ENCODE measurements at regions not wholly inside any gene's neighbourhood (a gene's known extent, or its start where the extent isn't known, plus 50 kb on each side); places are given as distances from the start of the nearest gene placed in this dataset.
"Not testable (repeated sequence)": the region's sequence is repeated elsewhere in the genome, so short reads cannot be mapped to it uniquely, and the experiment has no call there.

GRCh38 chr5:171713152-171713551 is 72.5 kb upstream of the SMIM23 start:
- DNase-seq (ENCODE audit: low read depth, low spot score) = no peak

DNA sequence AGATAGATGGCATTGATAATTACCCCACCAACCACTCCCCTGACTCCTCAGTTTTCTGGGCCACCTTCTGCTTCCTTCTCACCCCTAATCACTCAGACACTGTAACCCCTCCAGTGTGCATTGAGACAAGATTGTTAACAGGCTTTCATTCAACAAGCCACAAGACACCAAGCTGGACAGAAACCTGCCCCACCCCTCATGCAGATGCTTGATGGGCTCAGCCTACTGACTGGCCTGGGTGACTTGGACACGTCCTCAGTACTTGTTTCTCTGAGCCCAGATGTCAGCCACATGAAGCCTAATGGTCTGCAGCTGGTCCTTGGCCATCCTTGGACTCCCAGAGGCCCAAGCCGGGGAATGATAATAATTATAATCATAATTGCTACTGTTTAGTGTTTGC is 71.4 kb upstream of the SMIM23 start:
- DNase-seq (ENCODE audit: low read depth, low spot score) = no peak

GRCh38 chr5:171714851-171715250 is 70.8 kb upstream of the SMIM23 start:
- DNase-seq (ENCODE audit: low read depth, low spot score) = no peak

DNA sequence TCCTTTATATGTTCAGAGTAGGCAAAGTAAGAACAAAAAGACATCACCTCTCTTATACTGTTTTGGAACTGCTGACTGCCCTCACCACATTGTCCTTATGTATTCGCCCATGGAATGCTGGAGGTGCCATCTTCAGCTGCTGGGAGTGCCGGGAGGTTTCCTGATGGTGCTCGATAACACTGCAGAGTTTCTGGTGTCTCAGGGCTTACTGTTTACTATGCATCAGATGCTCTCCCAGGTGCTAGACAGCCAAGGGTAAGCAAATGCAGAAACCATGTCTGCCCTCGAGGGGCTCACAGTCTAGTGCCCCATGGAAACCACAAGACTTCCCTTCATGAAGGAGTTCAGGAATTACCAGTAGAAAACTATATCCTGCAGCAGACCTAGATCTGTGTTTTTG is 70.1 kb upstream of the SMIM23 start:
- DNase-seq (ENCODE audit: low read depth, low spot score) = no peak

DNA sequence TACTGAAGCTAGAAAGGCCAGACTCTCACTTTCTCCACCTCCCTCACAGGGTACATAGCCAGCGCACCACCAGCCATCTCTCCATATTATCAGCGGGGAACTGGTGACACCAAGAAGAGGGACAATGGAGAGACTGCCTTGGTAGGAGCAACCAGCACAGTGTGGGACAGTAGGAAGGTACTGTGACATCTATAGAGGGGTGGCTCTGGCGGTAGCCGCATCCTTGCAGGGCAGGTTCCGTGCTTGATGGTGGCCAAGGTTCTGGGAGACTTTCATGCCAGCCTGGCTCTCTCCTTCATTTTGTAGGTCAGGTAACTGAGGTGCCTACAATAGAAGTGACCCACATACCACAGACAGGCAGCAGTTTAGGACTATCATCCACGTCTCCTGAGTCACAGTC is 65.5 kb upstream of the SMIM23 start:
- no peak for DNase-seq (ENCODE audit: low read depth, low spot score)

DNA sequence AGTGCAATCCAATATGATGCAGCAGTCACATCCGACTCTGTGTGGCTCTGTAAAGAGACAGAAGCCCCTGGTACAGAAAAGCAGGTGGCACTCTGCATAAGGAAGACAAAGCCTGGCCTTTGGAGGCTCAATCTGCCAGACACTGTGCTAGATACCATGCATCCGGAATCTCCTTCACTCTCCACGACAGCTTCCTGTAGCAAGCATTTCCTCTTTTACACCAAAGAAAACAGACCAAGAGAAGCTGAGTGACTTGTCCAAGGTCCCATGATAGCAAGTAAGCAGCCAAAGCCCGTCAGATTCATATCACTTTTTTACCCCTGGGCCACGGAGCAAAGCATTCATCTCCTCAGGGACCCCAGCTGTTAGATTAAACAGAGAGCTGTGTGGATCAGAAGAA is 64.2 kb upstream of the SMIM23 start:
- DNase-seq (ENCODE audit: low read depth, low spot score) = no peak

GRCh38 chr5:171724468-171725204 is 61.0 kb upstream of the SMIM23 start:
- no peak for DNase-seq (ENCODE audit: low read depth, low spot score)

DNA sequence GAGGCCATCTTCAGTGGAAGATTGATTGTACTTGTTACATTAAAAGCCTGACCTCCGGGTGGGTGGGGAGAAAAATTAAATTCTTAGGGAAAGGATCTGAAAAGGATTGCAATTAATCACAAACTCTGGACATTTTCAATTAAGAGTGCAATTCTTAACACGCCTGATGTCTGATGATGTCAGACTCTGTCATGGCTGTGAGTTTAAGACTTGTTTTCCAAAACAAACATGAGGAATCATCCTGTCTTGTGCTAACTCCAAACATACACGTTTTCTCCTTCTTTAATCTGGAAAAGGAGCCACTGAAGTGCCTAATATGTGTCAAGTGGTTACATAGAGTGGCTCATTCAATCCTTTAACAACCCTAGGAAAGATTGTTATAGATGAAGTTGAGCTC is 60.4 kb upstream of the SMIM23 start:
- DNase-seq (ENCODE audit: low read depth, low spot score) = no peak

DNA sequence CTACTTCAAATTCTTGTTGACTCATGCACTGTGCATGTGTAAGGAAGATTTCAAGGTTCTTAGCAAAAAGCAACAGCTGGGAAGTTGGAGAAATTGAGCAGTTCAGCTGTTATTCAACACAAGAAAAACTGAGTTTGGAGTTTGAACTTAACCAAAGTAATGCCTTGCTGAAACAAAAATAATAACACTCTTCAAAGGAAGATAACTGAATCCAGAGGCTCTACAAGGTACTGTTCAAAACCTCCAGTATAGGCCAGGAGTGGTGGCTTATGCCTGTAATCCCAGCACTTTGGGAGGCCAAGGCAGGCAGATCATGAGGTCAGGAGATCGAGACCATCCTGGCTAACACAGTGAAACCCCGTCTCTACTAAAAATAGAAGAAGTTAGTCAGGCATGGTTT is 58.8 kb upstream of the SMIM23 start:
- DNase-seq (ENCODE audit: low read depth, low spot score) = not testable (repeated sequence)

DNA sequence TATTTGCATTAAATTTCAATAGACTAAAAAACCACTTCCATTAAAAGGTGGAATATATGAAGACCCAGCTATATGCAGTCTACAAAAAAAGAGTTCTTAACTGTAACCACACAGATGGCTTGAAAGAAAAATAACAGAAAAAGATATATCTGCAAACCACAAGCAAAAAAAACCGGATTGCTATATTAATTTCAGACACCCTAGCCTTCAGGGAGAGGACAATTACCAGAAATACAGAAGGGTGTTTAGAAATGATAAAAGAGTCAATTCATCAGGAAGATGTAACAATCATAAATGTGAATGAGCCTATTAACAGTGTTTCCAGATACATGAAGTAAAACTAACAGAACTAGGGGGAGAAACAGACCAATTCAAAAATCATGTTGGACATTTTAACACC is 56.9 kb upstream of the SMIM23 start:
- DNase-seq (ENCODE audit: low read depth, low spot score) = no peak
